IMR-90 (cell line): ENCODE measurements at regions not wholly inside any gene's neighbourhood (a gene's known extent, or its start where the extent isn't known, plus 50 kb on each side); places are given as distances from the start of the nearest gene placed in this dataset.

Experiments
- FOS ChIP-seq: fragments of 150-350 bp; IDR thresholded peaks from 2 replicates; pipeline ENCODE4 v1.6.1; 2016; ENCODE audit warnings: low read depth, low read length
- MXI1 ChIP-seq: IDR thresholded peaks from 2 replicates; pipeline ENCODE4 v1.6.1; 2012; ENCODE audit warnings: low read depth, mild to moderate bottlenecking, low read length, moderate library complexity, borderline replicate concordance
- POLR2A ChIP-seq: IDR thresholded peaks from 2 replicates; pipeline ENCODE4 v1.6.1; 2012; ENCODE audit warnings: mild to moderate bottlenecking, low read depth, low read length
- RCOR1 ChIP-seq: IDR thresholded peaks from 2 replicates; pipeline ENCODE4 v1.6.1; 2012; ENCODE audit warnings: mild to moderate bottlenecking, low read length, improper control_type of control experiment; ENCODE audit not compliant: insufficient replicate concordance
- RFX5 ChIP-seq: IDR thresholded peaks from 2 replicates; pipeline ENCODE4 v1.8.0; 2012; ENCODE audit warnings: low read depth, mild to moderate bottlenecking, low read length, moderate library complexity
- SMC3 ChIP-seq: fragments of 150-350 bp; IDR thresholded peaks from 2 replicates; pipeline ENCODE4 v1.6.1; 2016; ENCODE audit warnings: low read depth, mild to moderate bottlenecking, antibody characterized with exemption, low read length, moderate library complexity
- TF ChIP-seq, protein P1 (sequence below): conservative IDR thresholded peaks from 2 replicates; pipeline ENCODE4 v1.5.1; 2012; ENCODE audit warnings: mild to moderate bottlenecking, low read depth, low read length, improper control_type of control experiment

DNA sequence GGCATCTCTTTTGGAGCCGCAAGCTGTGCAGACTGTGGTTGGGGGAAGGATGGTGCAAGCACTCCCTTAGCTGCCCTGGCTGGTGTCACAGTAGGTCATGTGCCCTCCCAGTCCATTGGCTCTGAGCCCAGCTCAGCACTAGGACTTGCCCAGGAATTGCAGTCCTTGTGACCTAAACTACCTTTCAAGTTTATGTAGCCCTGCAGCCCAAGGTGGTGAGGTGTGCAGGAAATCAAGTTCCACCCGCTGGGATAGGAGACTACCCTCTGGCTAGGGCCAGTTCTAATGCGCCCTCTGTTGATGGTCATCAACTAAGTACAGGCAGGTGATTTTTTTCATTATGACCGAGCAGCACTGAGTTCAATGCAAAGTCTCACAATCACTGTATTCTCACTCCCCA lies 335.2 kb downstream of the UBE2NL start:
- TF ChIP-seq, protein P1, sequence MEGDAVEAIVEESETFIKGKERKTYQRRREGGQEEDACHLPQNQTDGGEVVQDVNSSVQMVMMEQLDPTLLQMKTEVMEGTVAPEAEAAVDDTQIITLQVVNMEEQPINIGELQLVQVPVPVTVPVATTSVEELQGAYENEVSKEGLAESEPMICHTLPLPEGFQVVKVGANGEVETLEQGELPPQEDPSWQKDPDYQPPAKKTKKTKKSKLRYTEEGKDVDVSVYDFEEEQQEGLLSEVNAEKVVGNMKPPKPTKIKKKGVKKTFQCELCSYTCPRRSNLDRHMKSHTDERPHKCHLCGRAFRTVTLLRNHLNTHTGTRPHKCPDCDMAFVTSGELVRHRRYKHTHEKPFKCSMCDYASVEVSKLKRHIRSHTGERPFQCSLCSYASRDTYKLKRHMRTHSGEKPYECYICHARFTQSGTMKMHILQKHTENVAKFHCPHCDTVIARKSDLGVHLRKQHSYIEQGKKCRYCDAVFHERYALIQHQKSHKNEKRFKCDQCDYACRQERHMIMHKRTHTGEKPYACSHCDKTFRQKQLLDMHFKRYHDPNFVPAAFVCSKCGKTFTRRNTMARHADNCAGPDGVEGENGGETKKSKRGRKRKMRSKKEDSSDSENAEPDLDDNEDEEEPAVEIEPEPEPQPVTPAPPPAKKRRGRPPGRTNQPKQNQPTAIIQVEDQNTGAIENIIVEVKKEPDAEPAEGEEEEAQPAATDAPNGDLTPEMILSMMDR, result no peak
- no peak for TF ChIP-seq RCOR1
- no peak for TF ChIP-seq POLR2A
- TF ChIP-seq FOS, result no peak
- no peak for TF ChIP-seq SMC3
- TF ChIP-seq MXI1, result no peak
- TF ChIP-seq RFX5, result no peak
